B cell (primary cell): ENCODE measurements at regions not wholly inside any gene's neighbourhood (a gene's known extent, or its start where the extent isn't known, plus 50 kb on each side); places are given as distances from the start of the nearest gene placed in this dataset.

Experiments used
- ATAC-seq: fragments of 200-7000 bp; cut with Tn5 transposase; one replicate; pipeline ENCODE4 v1.10.0; 2021; ENCODE audit warnings: low read depth, mild to moderate bottlenecking, moderate number of reproducible peaks, moderate library complexity
- CTCF ChIA-PET: fragments of 350-600 bp; sonication (Branson Sonifier 250); formaldehyde crosslinking; loops from one replicate; lab custom pipeline; 2021; ENCODE audit warnings: antibody characterized with exemption, inconsistent platforms; lab: Charles Lee
- POLR2A ChIA-PET: fragments of 350-600 bp; sonication (Branson Sonifier 250); formaldehyde crosslinking; loops from one replicate; lab custom pipeline; 2021; ENCODE audit warnings: antibody characterized with exemption; lab: Charles Lee
- DNase-seq: peaks from one replicate; pipeline ENCODE4 v3.0.0; 2013
- H2AFZ ChIP-seq: 2 replicates; pipeline ENCODE4 v1.6.1; 2012; ENCODE audit warnings: mild to moderate bottlenecking, low read depth, low read length; ENCODE audit not compliant: insufficient read depth, poor library complexity, severe bottlenecking
- H3K27ac ChIP-seq, 2 donors: 1 replicate in 1 of 2; 2 replicates in 1 of 2; pipeline ENCODE4 v1.5.1; 2012 to 2013; ENCODE audit warnings: low read length in 2 of 2, mild to moderate bottlenecking in 2 of 2, moderate library complexity in 1 of 2
- H3K27me3 ChIP-seq, 4 experiments: fragments of 200-600 bp in 1 of 4; sonication (generic) in 1 of 4; replicated peaks in 1 of 4; 1 replicate in 2 of 4; 2 replicates in 2 of 4; pipeline versions ENCODE4 v1.6.1 to v1.7.0; 2013 to 2016; ENCODE audit warnings: low read length in 3 of 4, mild to moderate bottlenecking in 2 of 4, mixed read lengths in 1 of 4, moderate library complexity in 1 of 4; ENCODE audit not compliant: insufficient read depth in 4 of 4, control insufficient read depth in 3 of 4; ENCODE audit errors: control extremely low read depth in 1 of 4
- H3K36me3 ChIP-seq, 2 experiments: replicated peaks in 1 of 2; 1 replicate in 1 of 2; 2 replicates in 1 of 2; pipeline versions ENCODE4 v1.6.1 to v1.7.1; 2013; ENCODE audit warnings: low read length in 1 of 2; ENCODE audit not compliant: insufficient read depth in 2 of 2, control insufficient read depth in 1 of 2; ENCODE audit errors: control extremely low read depth in 1 of 2, extremely low read depth in 1 of 2
- H3K4me1 ChIP-seq, 2 donors: fragments of 200-600 bp in 1 of 2; sonication (generic) in 1 of 2; 1 replicate in 1 of 2; 2 replicates in 1 of 2; pipeline versions ENCODE4 v1.5.1 to v1.6.1; 2013 to 2017; ENCODE audit warnings: low read length in 2 of 2; ENCODE audit not compliant: control insufficient read depth in 2 of 2, insufficient read depth in 2 of 2
- H3K4me2 ChIP-seq: replicated peaks from 2 replicates; pipeline ENCODE3; 2012; ENCODE audit warnings: mild to moderate bottlenecking, low read depth, low read length; ENCODE audit not compliant: poor library complexity, severe bottlenecking
- H3K4me3 ChIP-seq, 5 experiments: fragments of 200-600 bp in 1 of 5; sonication (generic) in 1 of 5; 1 replicate in 3 of 5; 2 replicates in 2 of 5; pipeline versions ENCODE4 v1.5.1 to v1.7.0; 2011 to 2016; ENCODE audit warnings: low read length in 4 of 5, mild to moderate bottlenecking in 4 of 5, low read depth in 2 of 5, control low read depth in 1 of 5, moderate library complexity in 1 of 5; ENCODE audit not compliant: insufficient read depth in 1 of 5; ENCODE audit errors: control extremely low read depth in 1 of 5, extremely low read depth in 1 of 5
- H3K79me2 ChIP-seq: fragments of 200-600 bp; sonication (generic); one replicate; pipeline ENCODE4 v1.6.0; 2016; ENCODE audit warnings: low read length; ENCODE audit not compliant: control insufficient read depth, insufficient read depth
- H3K9ac ChIP-seq: fragments of 200-600 bp; sonication (generic); 2 replicates; pipeline ENCODE4 v1.6.1; 2017; ENCODE audit warnings: mild to moderate bottlenecking, low read length, moderate library complexity
- H3K9me3 ChIP-seq, 3 donors: one replicate each; pipeline versions ENCODE4 v1.6.1 to v1.7.1; 2013; ENCODE audit warnings: low read length in 2 of 3; ENCODE audit not compliant: control insufficient read depth in 2 of 3, insufficient read depth in 1 of 3; ENCODE audit errors: control extremely low read depth in 1 of 3
- H4K20me1 ChIP-seq: 2 replicates; pipeline ENCODE4 v1.6.0; 2012; ENCODE audit warnings: mild to moderate bottlenecking, low read length; ENCODE audit not compliant: insufficient read depth, control insufficient read depth, poor library complexity, severe bottlenecking
- H3K27ac Mint-ChIP-seq: one replicate; pipeline ENCODE4 v1.8.0; 2021; ENCODE audit warnings: mixed read lengths
- H3K27me3 Mint-ChIP-seq: one replicate; pipeline ENCODE4 v1.8.0; 2021; ENCODE audit warnings: mixed read lengths
- H3K4me1 Mint-ChIP-seq: one replicate; pipeline ENCODE4 v1.8.0; 2021; ENCODE audit warnings: mixed read lengths
- H3K4me3 Mint-ChIP-seq: one replicate; pipeline ENCODE4 v1.8.0; 2021; ENCODE audit warnings: mixed read lengths
- H3K9me3 Mint-ChIP-seq: one replicate; pipeline ENCODE4 v1.8.0; 2022; ENCODE audit warnings: mixed read lengths; ENCODE audit not compliant: insufficient read depth
- EZH2 ChIP-seq: IDR thresholded peaks from 2 replicates; pipeline ENCODE4 v1.6.1; 2012; ENCODE audit warnings: borderline replicate concordance, low read depth, mild to moderate bottlenecking, moderate library complexity, low read length; ENCODE audit not compliant: insufficient read depth, poor library complexity, severe bottlenecking
- WGBS: methylation state at CpG from one replicate; pipeline ENCODE4 v1.1.5; 2013; ENCODE audit warnings: missing lambda C conversion rate; ENCODE audit not compliant: insufficient coverage; 5-methylcytosine and 5-hydroxymethylcytosine counted together
- intact Hi-C: fragments of 100-400 bp; cut with micrococcal nuclease; formaldehyde crosslinking; loops from one replicate; pipeline ENCODE4 v1.10.0; 2022
- TF ChIP-seq, protein P1 (sequence below): fragments of 200-600 bp; IDR thresholded peaks from one replicate; pipeline ENCODE4 v1.8.0; 2022; ENCODE audit warnings: antibody characterized with exemption, mild to moderate bottlenecking

DNA sequence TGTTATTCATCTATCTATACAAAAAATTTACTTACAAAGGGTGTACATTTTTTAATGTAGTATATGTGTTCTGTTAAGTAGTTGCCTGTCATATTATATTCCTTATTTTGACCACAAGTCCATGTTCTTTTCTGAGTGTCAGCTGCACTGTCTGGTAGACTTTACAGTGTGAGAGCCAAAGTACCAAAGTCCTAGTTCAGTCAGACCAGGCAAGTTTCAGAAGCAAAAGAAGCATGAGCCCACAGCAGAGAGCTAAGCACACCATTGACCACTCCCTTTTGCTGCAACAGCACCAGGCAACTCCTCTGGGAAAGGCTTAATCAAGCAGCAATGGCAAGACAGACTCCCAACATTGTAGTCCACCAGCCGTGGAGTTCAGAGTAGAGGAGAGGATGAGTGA, 631.9 kb upstream of the PKN2 start:
- DNase-seq (no peak), ATAC-seq (no peak)
- no CpG with 5 or more reads among the region's 1 CpG for WGBS
- H3K79me2 ChIP-seq, result no peaks in the 10 kb centered on the region
- ChIA-PET POLR2A (no interaction called here), CTCF (no interaction called here)
- Mint-ChIP-seq H3K27me3 (peaks cover 22% of the 10 kb centered on the region), H3K4me1 (no peaks in the 10 kb centered on the region), H3K27ac (no peak overlapping the region), H3K9me3 (no peaks in the 10 kb centered on the region), H3K4me3 (no peak overlapping the region)
- H3K9me3 ChIP-seq, result no peaks in the 10 kb centered on the region
- H3K4me2 ChIP-seq, result no peak overlapping the region
- intact Hi-C loops, result no loop called here
- no peak overlapping the region for H3K4me3 ChIP-seq
- H3K4me1 ChIP-seq, result no peaks in the 10 kb centered on the region
- H2AFZ ChIP-seq, result no peak overlapping the region
- TF ChIP-seq, protein P1, sequence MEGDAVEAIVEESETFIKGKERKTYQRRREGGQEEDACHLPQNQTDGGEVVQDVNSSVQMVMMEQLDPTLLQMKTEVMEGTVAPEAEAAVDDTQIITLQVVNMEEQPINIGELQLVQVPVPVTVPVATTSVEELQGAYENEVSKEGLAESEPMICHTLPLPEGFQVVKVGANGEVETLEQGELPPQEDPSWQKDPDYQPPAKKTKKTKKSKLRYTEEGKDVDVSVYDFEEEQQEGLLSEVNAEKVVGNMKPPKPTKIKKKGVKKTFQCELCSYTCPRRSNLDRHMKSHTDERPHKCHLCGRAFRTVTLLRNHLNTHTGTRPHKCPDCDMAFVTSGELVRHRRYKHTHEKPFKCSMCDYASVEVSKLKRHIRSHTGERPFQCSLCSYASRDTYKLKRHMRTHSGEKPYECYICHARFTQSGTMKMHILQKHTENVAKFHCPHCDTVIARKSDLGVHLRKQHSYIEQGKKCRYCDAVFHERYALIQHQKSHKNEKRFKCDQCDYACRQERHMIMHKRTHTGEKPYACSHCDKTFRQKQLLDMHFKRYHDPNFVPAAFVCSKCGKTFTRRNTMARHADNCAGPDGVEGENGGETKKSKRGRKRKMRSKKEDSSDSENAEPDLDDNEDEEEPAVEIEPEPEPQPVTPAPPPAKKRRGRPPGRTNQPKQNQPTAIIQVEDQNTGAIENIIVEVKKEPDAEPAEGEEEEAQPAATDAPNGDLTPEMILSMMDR, result no peak
- TF ChIP-seq EZH2, result no peak
- no peaks in the 10 kb centered on the region for H3K36me3 ChIP-seq
- no peak overlapping the region for H3K9ac ChIP-seq
- H3K27ac ChIP-seq, result no peak overlapping the region
- H3K27me3 ChIP-seq, result no peaks in the 10 kb centered on the region
- H4K20me1 ChIP-seq, result no peaks in the 10 kb centered on the region

DNA sequence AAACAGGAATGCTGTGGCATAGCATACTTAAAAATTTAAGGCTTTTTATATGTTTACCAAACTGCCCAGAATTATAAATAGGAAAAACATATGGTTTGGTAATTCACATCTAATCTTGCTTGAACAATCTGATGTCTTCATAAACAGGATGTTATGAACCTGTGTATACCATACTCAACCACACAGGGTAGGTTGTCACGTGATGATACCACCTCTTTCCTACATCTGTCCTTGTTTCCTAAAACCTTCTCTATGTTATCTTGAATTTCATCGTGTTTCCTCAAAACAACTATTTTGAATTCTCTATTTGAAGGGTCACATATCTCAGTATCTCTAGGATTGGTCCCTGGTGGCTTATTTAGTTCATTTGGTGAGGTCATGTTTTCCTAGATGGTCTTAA, 631.0 kb upstream of the PKN2 start:
- H3K9me3 Mint-ChIP-seq, result no peaks in the 10 kb centered on the region
- no peak overlapping the region for H3K4me3 Mint-ChIP-seq
- intact Hi-C loops, result no loop called here
- no CpG with 5 or more reads among the region's 2 CpGs for WGBS
- Histone ChIP-seq H3K36me3 (no peaks in the 10 kb centered on the region), H3K27me3 (no peaks in the 10 kb centered on the region), H3K79me2 (no peaks in the 10 kb centered on the region), H3K4me2 (no peak overlapping the region), H3K4me1 (no peaks in the 10 kb centered on the region), H3K4me3 (no peak overlapping the region), H2AFZ (no peak overlapping the region), H3K9me3 (no peaks in the 10 kb centered on the region), H3K9ac (no peak overlapping the region), H3K27ac (no peak overlapping the region), H4K20me1 (no peaks in the 10 kb centered on the region)
- CTCF ChIA-PET, result no interaction called here
- TF ChIP-seq, protein P1, result no peak
- TF ChIP-seq EZH2, result no peak
- peaks cover 18% of the 10 kb centered on the region for H3K27me3 Mint-ChIP-seq
- ATAC-seq (no peak), DNase-seq (no peak)
- H3K27ac Mint-ChIP-seq, result no peak overlapping the region
- H3K4me1 Mint-ChIP-seq, result no peaks in the 10 kb centered on the region
- POLR2A ChIA-PET, result no interaction called here
